Fibroblast of lung (primary cell): ENCODE measurements at regions not wholly inside any gene's neighbourhood (a gene's known extent, or its start where the extent isn't known, plus 50 kb on each side); places are given as distances from the start of the nearest gene placed in this dataset.
A peak's percentile ranks its signal among the peaks of the same experiment; 100 is the strongest.

Experiments
- DNase-seq, 2 donors: peaks; one replicate each; pipeline versions ENCODE4 v3.0.0 to v3.0.0-alpha.2; 2010; ENCODE audit warnings: low read depth in 2 of 2
- H2AFZ ChIP-seq: 2 replicates; pipeline ENCODE4 v1.5.1; 2012; ENCODE audit warnings: low read length, control low read depth, inconsistent platforms
- H3K27ac ChIP-seq: 2 replicates; pipeline ENCODE4 v1.5.1; 2011; ENCODE audit warnings: low read length, control low read depth; ENCODE audit not compliant: insufficient read depth
- H3K27me3 ChIP-seq: 2 replicates; pipeline ENCODE4 v1.5.1; 2011; ENCODE audit warnings: mild to moderate bottlenecking, low read length; ENCODE audit not compliant: control insufficient read depth, insufficient read depth
- H3K36me3 ChIP-seq: 2 replicates; pipeline ENCODE4 v1.5.1; 2011; ENCODE audit warnings: low read length; ENCODE audit not compliant: control insufficient read depth, insufficient read depth
- H3K4me1 ChIP-seq: 2 replicates; pipeline ENCODE4 v1.5.1; 2011; ENCODE audit warnings: low read length; ENCODE audit not compliant: control insufficient read depth, insufficient read depth; ENCODE audit errors: extremely low read depth
- H3K4me2 ChIP-seq: 2 replicates; pipeline ENCODE4 v1.5.1; 2011; ENCODE audit warnings: low read length, control low read depth; ENCODE audit not compliant: insufficient read depth; ENCODE audit errors: extremely low read depth
- H3K4me3 ChIP-seq, 4 experiments: fragments of 200-600 bp in 1 of 4; sonication (generic) in 1 of 4; replicated peaks in 1 of 4; 2 replicates each; pipeline ENCODE4 v1.5.1; 2011 to 2016; ENCODE audit warnings: low read length in 4 of 4, low read depth in 3 of 4, mild to moderate bottlenecking in 3 of 4, control low read depth in 2 of 4, inconsistent platforms in 1 of 4, mixed read lengths in 1 of 4; ENCODE audit not compliant: insufficient read depth in 1 of 4; ENCODE audit errors: control extremely low read depth in 1 of 4
- H3K79me2 ChIP-seq: 2 replicates; pipeline ENCODE4 v1.5.1; 2012; ENCODE audit warnings: mild to moderate bottlenecking, low read length, inconsistent platforms; ENCODE audit not compliant: control insufficient read depth, insufficient read depth
- H3K9ac ChIP-seq: 2 replicates; pipeline ENCODE4 v1.5.1; 2011; ENCODE audit warnings: mild to moderate bottlenecking, low read length, control low read depth; ENCODE audit not compliant: insufficient read depth
- H3K9me3 ChIP-seq: 2 replicates; pipeline ENCODE4 v1.5.1; 2012; ENCODE audit warnings: low read depth, low read length; ENCODE audit not compliant: control insufficient read depth, insufficient read depth
- H4K20me1 ChIP-seq: 2 replicates; pipeline ENCODE4 v1.5.1; 2011; ENCODE audit warnings: low read length; ENCODE audit not compliant: control insufficient read depth, insufficient read depth; ENCODE audit errors: extremely low read depth
- EZH2 ChIP-seq: IDR thresholded peaks from 2 replicates; pipeline ENCODE4 v1.5.1; 2012; ENCODE audit warnings: low read length, control low read depth, mild to moderate bottlenecking; ENCODE audit errors: missing control alignments
- TF ChIP-seq, protein P1 (sequence below), 2 donors: IDR thresholded peaks in 1 of 2; conservative IDR thresholded peaks in 1 of 2; 1 replicate in 1 of 2; 2 replicates in 1 of 2; pipeline ENCODE4 v1.5.1; 2011 to 2012; ENCODE audit warnings: low read length in 2 of 2, control low read depth in 1 of 2, inconsistent platforms in 1 of 2, low read depth in 1 of 2, mild to moderate bottlenecking in 1 of 2

- H3K9me3 ChIP-seq: no peaks in the 10 kb centered on the region
- H2AFZ ChIP-seq: no peak overlapping the region
Observed at GRCh38 chr14:29462772-29463171, 464.9 kb downstream of the PRKD1 start.

DNA sequence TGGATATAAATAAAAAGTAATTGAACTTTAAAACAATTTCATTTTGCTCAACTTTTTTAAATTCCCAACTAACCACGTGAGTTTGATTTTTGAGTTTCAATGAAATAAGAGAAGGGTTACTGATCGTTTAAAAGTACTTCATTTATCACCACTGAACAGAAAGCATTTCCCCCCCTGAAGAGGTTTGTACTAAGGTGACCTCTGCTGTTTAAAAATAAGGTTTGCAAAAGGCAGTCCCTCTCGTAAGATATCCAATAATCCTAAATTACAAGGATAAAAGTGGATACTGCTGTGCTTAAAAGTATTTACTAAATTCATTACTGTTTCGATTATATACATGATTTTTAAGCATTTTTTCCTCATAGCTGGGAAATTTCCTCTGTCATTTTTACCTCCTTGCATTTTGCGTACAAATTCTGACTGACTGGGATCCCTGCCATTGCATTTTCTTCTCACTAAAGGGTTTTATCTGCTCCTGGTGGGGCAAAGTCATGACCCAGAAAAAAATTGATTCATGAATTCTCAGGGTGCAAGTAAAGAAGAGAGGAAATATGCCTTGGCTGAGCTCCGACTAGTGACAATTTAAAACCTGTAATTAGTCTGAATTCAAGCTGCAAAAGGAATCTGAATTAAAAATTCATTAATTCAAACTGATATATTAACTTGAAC lies 463.8 kb downstream of the PRKD1 start:
- H3K79me2 ChIP-seq: no peaks in the 10 kb centered on the region
- no peaks in the 10 kb centered on the region for H3K4me1 ChIP-seq
- peak overlapping the region in 1 of 4 experiments; percentile 19 for H3K4me3 ChIP-seq
- H3K36me3 ChIP-seq: no peaks in the 10 kb centered on the region
- DNase-seq: peak; percentile 29
- H3K9me3 ChIP-seq: no peaks in the 10 kb centered on the region
- no peak overlapping the region for H3K9ac ChIP-seq
- H3K27me3 ChIP-seq: no peaks in the 10 kb centered on the region
- no peaks in the 10 kb centered on the region for H4K20me1 ChIP-seq
- no peak overlapping the region for H3K27ac ChIP-seq
- H3K4me2 ChIP-seq: peak overlapping the region; percentile 40
- H2AFZ ChIP-seq: no peak overlapping the region
- TF ChIP-seq EZH2: no peak
- TF ChIP-seq, protein P1, sequence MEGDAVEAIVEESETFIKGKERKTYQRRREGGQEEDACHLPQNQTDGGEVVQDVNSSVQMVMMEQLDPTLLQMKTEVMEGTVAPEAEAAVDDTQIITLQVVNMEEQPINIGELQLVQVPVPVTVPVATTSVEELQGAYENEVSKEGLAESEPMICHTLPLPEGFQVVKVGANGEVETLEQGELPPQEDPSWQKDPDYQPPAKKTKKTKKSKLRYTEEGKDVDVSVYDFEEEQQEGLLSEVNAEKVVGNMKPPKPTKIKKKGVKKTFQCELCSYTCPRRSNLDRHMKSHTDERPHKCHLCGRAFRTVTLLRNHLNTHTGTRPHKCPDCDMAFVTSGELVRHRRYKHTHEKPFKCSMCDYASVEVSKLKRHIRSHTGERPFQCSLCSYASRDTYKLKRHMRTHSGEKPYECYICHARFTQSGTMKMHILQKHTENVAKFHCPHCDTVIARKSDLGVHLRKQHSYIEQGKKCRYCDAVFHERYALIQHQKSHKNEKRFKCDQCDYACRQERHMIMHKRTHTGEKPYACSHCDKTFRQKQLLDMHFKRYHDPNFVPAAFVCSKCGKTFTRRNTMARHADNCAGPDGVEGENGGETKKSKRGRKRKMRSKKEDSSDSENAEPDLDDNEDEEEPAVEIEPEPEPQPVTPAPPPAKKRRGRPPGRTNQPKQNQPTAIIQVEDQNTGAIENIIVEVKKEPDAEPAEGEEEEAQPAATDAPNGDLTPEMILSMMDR (conservative IDR thresholded peaks at IDR 0.05 in 1 of 2, IDR thresholded peaks at IDR 0.05 in 1 of 2; ENCODE audit: low read depth in 1 of 2, low read length in 2 of 2): peak in 1 of 2 donors; percentile 19

More at GRCh38 chr14:29462772-29463171, 464.9 kb downstream of the PRKD1 start:
- Histone ChIP-seq H3K9ac (no peak overlapping the region), H3K27me3 (no peaks in the 10 kb centered on the region), H3K4me2 (no peak overlapping the region), H3K36me3 (no peaks in the 10 kb centered on the region), H3K27ac (no peak overlapping the region), H3K4me3 (no peak overlapping the region), H3K79me2 (no peaks in the 10 kb centered on the region), H4K20me1 (no peaks in the 10 kb centered on the region), H3K4me1 (no peaks in the 10 kb centered on the region)
- no peak for DNase-seq
- TF ChIP-seq EZH2: no peak
- TF ChIP-seq, protein P1 (conservative IDR thresholded peaks at IDR 0.05 in 1 of 2, IDR thresholded peaks at IDR 0.05 in 1 of 2; ENCODE audit: low read depth in 1 of 2, low read length in 2 of 2): no peak

- H3K4me2 ChIP-seq: no peak overlapping the region
Observed at GRCh38 chr14:29465095-29465494, 462.6 kb downstream of the PRKD1 start.

More at GRCh38 chr14:29465095-29465494, 462.6 kb downstream of the PRKD1 start:
- Histone ChIP-seq H3K79me2 (no peaks in the 10 kb centered on the region), H2AFZ (no peak overlapping the region), H3K27ac (no peak overlapping the region), H3K9me3 (no peaks in the 10 kb centered on the region), H3K27me3 (no peaks in the 10 kb centered on the region), H4K20me1 (no peaks in the 10 kb centered on the region), H3K4me3 (no peak overlapping the region), H3K4me1 (no peaks in the 10 kb centered on the region), H3K9ac (no peak overlapping the region), H3K36me3 (no peaks in the 10 kb centered on the region)
- TF ChIP-seq EZH2: no peak
- TF ChIP-seq, protein P1 (conservative IDR thresholded peaks at IDR 0.05 in 1 of 2, IDR thresholded peaks at IDR 0.05 in 1 of 2; ENCODE audit: low read depth in 1 of 2, low read length in 2 of 2): no peak
- DNase-seq: peak; percentile 11 to 30
